G401.6 (cell line): ENCODE measurements at regions not wholly inside any gene's neighbourhood (a gene's known extent, or its start where the extent isn't known, plus 50 kb on each side); places are given as distances from the start of the nearest gene placed in this dataset.

Source experiments
- FAIRE-seq: peaks from 2 replicates; lab custom pipeline; 2012; peaks lifted over from hg19 to GRCh38; lab: Jason Lieb, UNC

DNA sequence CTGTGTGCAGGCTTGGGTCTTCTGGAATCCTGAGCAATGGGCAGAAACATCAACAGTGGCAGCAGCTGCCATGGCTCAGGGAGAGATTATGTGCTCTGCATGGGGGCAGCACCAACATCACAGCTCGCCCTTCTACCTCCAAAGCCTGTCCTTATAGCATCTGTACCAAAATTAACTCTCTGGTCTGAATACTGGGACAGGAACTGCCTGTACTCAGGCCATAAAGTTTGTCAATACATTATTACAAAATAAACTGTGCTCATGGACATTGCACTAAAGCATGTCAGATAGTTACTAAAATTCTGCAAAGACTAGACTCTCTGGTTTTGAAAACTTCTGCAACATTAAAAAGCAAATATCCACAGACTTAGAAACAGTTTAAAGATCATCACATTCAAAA lies 91.6 kb downstream of the ZC3H11B start:
- FAIRE-seq, result no peak

DNA sequence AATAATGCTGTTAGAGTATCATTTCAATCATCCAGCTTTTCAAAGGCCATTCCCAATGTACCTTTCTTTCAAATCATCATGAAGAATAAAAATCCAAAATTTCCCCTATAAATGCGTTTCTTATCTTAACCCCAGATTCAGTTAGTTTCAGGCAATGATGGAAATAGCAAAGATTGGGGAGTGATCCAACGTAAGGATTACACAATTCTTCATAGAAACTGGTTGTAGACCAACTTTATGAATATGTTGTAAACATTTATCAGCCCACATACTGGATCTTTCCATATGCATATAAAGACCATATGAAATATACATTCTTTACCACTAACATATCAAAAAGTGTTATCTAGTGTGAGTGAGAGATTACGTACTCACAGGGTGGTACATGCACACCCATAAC lies 92.7 kb downstream of the ZC3H11B start:
- FAIRE-seq, result no peak

DNA sequence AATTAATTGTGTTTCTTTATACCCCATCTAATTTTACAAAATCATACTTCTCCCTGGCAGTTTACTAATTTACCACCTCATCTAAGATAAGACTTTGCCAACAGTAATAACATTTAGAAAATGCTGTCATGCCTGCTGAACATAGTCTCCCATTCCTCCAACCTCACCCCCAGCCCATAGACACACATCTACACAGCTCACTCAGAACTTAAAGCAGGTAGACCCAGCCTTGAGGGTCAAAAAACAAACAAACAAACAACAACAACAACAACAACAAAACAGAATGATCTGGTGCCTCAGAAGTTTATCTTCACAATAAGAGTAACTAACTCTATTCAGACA lies 94.0 kb downstream of the ZC3H11B start:
- FAIRE-seq, result no peak

DNA sequence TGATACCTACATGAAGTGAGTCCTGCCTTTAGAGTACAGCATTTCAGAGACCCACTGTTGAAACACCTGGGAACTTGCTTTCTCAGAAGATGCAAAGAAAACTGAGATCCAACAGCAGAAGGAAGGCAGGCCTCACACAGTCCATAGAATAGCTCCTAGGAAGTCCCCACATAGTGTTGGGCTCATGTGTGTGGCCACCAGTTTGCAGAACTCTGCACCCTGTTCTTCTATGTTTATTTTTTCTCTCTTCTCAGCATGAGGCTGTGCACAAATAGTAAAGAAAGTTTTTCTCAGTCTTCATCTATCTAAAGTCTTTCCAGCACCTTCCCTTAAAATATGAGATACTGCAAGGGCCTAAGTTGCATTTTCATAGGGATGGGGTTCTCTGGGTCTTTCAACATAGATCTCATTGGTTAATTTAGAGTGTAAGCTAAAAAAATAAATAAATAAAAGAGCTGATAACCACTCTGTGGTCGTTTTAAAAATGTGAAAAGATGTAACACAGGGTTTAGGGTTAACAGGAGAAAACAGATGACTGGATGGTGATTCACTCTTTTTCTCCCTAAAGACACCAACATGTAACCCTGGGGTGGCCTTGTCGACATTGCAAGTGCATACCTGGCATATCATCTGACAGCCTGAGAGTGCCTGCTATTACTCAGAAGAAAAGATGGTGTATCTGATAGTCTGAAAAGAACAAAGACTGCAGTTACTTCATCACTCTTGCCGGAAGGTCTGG lies 94.6 kb downstream of the ZC3H11B start:
- FAIRE-seq, result no peak

DNA sequence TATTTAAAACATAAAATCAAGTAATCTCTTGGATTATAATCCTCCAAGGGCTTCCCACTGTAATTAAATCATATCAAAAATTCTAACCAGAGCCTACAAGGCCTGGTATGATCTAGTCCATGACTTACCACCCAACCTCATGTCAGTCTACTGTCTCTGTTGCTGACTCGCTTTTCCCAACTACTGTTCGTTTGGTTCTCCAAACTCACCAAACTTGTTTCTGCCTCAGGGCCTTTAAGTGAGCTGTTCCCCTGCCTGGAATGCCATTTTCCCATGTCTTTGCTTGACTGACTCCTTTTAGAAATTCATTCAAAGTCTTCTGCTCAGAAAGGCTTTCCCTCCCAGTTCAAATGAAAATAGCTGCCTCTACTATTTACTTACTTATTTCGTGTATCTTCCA lies 95.9 kb downstream of the ZC3H11B start:
- no peak for FAIRE-seq

DNA sequence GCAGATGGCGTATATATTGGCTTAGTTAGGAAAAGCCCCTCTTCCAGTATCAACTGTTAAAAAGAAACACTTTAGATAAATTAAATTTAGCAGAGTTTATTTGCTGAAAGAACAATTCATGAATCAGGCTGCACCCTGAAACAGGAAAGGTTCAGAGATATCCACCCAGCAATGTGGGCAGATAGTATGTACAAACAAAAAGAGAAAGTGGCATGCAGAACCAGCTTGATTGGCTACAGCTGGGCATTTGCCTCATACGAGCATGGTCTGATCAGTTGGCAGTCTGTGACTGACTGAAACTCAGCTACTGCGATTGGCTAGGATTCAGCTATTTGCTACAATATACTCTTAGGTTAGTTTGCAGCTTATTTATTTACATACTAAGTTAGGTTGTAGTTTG lies 98.2 kb downstream of the ZC3H11B start:
- FAIRE-seq, result no peak

DNA sequence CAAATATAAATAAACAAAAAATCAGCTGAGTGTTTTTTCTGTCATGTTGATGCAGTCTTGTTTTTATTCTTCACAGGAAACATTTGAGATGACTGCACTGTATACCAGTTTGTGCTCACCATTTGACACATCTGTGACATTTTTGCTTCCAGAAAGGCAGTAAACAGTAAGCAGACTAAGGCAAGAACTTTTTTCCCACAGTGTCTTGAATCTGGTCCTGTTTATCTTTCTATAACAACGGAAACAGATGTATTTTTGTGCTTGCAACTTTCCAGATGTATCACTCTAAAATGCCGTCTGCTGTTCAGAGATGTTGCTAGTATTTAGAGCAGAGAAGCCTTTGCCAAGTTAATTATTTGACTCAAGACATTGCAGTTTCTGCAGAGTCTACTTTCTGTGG lies 105.5 kb downstream of the ZC3H11B start:
- no peak for FAIRE-seq

DNA sequence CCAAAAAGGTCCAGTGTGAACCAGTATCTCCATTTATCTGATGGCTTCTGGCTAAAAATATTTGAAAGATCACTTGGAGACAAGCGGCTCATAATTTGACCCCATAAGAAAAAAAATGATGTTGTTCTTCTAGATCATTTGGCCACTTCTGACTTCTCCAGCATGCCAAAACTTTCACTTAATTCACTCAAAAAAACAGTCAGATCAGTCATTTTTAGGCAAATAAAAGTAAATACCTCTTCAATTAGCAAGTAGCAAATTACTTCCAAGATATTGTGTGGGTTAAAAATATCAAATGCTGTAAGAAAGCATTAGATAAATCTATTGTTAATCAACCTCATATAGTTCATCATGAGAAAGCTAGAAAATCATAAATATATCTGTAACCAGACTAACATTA lies 106.0 kb downstream of the ZC3H11B start:
- FAIRE-seq, result no peak

DNA sequence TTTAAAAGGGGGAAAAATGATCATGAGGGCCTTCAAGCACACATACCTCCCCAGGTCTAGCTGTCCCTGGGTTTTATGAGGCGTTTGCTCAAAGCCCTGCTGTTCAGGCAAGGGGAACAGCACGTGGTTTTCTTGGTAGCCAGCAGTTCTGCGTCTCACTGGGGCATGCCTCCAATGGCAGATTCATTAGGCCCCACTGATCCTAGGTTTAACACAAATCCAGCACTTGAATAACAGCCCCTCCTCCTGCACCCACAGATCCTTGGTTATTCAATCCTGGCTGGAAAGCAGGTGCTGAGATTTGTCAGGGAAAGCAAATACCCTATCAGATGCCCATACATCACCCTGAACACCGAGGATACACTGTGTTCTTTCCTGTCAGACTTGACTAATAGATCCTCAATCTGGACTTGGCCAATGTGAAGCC lies 106.4 kb downstream of the ZC3H11B start:
- no peak for FAIRE-seq

DNA sequence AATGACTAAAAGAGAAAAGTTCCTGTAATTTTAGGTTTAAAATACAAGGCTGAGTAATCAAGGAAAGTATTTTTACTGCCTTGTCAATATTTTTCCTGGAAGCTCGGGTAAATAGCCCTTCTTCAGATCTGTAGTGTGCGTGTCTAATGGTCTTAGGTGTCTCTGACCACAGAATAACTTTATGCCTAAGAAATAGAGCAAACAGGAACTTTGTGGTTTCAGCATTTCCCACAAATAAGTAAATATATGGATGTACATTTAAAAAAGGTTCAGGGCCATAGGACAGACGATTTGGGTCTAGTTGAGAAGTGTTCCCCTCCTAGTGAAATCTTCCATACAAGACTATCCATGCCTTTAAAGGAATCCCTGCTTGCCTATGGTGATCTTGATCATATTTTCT lies 107.0 kb downstream of the ZC3H11B start:
- FAIRE-seq, result no peak

DNA sequence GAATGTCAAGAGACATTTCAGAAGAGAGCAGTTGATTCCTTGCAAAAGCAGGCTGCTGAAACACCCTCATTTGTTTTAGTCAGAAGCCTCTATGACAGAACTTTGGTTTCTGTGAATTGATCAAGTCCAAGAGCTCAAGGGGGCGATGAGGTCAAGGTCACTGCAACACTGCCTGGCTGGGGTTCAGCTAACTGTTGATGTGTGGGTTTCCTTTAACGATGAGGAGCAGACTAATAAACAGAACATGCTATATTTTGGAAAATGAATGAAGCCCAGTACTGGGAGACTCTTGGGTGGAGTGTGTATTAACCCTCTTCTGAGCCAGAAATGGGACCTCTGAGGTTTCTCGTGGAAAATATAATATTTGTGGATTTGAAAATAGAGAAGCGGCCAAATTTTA lies 109.3 kb downstream of the ZC3H11B start:
- no peak for FAIRE-seq

DNA sequence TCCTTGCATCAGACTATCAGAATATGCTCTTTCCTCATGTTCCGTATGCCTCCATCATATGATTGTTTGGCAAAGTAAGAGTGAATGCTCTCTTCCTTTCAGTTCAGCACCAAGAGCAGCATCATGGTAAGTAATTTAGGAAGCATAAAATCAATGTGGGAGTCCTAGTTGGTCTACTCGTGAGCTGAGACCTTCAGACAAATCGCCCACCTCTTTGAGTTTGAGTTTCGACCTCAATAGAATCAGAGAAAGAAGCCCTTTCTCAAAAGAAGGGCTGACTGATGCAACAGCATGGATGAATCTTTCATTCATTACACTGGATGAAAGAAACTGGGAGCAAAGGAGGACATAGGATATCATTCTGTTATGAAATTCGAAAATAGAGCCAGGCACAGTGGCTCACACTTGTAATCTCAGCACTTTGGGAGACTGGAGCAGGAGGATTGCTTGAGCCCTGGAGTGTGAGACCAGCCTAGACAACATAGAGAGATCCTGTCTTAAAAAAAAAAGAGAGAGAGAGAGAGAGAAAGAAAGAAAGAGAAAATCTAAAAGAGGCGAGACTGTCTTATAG lies 112.5 kb downstream of the ZC3H11B start:
- FAIRE-seq, result no peak

DNA sequence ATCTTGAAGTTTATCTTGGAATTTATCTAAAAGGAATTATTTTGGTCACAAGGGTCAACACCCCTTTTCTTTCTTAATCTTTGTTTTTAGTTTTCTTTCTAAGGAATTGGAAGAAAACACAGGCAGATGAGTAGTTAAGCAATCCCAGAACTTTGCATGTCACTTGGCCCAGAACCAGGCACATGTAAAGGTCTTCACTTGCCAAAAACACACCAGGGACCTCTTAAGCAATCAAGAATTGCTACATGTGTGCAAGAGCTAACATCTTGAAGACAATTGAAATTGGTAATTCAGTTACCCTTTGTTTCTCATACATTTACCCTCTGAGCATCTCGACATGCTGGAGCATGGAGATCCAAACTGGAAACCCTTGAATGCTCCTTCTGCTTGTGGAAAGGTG lies 114.2 kb downstream of the ZC3H11B start:
- no peak for FAIRE-seq

DNA sequence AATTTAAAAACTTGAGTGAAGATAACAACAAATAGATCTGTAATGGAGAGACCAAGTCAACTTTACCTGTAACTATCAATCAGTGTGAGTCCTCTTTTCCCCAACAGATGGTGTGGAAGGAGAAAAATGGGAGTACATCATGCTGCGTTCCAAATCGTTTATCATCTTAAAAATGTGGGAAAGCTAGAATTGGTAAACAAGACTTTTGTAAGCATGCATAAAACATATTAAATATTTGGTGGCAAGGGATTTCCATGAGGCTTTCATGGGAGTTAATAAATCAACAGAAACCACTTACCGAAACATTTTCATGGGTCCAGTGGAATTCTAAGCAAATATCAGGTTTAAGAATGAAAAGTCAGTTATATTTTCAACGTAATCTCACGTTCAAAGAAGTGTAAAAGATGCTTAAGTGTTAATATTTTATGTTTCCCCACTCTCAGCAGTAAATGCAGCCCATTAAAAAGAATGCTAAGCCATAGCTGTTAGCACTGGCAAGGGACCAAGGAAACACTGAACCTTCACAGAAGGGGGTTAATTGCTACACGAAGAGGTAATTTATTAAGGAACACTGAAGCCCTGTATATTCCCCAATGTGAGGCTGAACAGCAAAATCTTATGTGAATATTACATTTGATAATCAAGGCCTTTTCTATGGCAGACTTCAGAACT lies 117.0 kb downstream of the ZC3H11B start:
- no peak for FAIRE-seq

DNA sequence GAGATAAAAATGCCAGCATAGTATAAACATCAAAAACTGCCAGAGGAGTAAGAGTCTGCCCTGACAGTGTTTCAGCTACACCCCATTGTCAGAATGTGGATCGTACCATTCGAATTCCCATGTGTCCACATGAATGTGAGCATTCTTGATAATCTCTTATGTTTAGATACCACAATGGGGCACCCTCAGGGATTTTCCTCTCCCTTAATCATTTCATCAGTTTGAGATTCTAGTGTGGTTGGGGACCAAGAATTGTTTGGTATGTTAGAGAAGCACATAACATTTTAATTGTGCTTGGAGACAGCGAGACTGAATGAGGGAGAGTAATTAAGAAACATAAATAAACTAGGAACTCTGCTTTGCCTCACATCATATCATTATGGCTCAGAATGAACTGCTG lies 120.2 kb downstream of the ZC3H11B start:
- no peak for FAIRE-seq

DNA sequence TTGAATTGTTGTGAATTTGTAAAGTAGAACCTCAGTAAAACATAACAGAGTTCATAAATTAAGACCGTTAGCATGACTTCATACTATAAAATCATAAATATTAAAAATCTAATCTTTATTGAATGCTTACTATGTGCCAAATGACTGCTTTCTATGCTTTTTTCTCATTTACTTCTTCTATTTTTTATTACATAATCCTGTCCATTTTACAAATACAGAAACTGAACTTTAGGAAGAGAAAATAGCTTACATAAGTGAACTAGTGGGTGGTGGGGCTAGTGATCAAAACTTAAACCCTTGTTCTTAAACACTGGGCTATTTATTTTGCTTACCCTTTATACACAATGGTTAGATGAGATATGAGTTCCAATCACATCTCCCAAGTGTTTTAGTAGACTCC lies 122.3 kb downstream of the ZC3H11B start:
- FAIRE-seq, result no peak

DNA sequence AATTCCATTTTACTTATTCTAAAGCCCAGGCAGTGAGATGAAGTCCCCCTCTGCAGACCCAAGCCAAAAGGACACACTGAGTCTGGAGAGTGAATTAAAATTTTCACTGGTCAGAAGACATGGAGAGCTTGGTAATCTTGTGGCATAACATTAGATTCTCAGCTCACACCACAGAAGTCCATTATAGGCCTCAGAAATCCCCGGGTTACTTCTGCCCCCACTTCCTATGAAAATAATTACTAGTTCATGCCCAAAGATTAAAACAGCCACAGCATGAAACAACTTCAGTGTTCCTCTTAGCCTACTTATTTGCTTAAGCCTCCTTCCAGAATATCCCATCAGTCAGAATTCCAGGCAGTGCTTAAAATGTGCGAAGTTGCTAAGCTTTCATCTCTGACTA lies 123.3 kb downstream of the ZC3H11B start:
- FAIRE-seq, result no peak

DNA sequence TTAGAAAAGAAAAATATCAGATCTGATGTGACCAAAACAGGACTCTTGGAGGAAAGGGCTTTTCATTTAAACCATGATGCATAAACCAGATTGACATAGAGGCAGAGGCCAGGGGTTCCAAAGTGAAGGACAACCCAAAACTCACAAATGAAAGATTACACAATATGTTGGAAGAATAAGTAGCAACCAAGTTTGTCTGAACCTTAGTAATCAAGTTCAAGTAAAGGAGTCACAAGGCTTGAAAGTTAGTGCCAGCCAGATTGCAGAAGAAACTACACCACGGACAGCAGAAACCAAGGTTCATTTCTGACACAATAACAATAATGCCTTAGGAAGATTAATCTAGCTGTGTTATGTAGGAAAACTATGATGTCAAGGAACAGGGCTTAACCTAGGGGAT lies 124.6 kb downstream of the ZC3H11B start:
- FAIRE-seq, result no peak

DNA sequence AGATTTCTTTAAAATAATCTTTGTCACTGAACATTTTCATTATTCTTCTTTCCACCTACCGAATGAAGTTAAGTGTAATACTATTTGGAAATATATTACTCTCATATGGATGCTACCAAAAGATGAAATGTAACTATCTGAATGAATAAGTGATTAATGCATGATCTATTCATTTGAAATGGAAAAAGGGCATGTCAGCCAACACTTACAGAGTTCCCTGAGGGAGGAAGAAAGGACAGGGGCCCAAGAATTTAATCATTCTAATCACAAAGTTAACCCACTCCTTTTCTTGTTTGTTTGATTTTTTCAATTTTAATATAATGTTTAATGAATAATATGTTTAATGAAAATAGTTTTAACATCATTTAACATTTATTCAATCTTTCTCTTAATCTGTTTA lies 129.4 kb downstream of the ZC3H11B start:
- FAIRE-seq, result no peak

DNA sequence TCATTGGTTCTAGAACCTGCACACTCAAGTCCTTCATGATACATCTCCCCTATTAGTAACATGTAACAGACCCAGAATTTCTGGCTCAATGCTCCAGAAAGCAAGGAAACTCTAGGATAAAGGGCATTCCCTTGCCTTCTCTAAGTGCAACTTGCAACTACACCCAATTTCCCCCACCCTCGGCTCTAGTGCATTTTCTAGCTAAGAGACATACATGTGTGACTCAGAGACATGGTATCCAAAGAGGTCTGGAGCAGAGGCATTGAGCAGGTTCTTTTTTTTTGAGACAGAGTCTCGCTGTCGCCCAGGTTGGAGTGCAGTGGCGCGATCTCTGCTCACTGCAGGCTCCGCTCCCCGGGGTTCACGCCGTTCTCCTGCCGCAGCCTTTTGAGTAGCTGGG lies 132.9 kb downstream of the ZC3H11B start:
- FAIRE-seq, result no peak

DNA sequence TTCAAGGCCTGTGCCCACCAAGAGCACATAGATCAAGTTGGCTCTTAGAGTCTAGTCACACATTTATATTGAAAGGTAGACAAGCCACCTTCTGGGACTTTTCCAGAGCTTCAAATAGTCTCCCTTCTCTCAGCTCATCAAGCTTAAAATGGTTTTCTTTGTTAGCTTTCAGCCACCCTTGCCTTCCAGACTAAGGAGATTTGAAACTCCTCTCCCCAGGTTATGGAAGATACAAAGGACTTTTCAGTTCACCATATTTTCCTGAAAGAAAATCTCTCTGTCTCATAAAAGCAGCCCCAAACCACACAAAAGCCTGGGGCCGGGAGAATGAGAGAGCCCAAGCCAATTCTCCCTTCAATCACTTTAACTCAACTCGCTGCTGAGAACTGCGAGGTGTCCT lies 134.1 kb downstream of the ZC3H11B start:
- no peak for FAIRE-seq

DNA sequence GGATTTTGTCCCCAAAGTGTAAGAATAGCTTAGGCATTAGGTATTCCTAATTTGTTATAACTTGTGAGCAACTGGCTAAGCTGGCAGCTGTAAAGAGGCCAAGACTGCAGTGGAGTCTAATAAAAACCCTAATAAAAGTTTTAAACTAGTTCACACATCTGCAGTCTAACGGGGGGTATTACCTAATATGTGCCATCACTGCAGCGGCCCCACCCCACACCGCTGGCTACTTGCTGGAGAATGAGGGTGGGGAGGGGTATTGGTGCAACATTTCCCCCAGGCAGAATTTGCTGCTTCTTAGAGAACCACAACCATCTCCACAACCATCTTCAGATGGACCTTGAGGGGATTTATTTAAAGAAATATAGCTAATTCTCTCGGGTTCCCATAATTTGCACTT lies 135.0 kb downstream of the ZC3H11B start:
- no peak for FAIRE-seq

DNA sequence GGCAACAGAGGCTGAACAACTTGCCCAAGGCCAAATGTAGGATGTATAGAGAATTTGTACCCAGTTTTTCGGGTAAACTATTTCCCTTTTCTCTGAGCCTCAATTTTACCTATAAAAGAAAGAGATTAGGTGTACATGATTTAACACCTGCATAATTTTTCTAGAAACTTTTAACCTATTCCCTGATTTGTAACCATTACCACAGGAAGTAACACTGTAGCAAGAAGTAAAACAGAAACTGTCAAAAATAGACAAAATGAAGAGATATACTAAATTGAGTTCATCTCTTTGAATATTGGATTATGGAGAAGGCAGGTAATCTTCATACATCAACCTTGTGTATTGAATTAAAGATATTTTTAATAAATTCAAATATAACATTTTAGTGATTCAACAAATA lies 136.2 kb downstream of the ZC3H11B start:
- FAIRE-seq, result no peak

DNA sequence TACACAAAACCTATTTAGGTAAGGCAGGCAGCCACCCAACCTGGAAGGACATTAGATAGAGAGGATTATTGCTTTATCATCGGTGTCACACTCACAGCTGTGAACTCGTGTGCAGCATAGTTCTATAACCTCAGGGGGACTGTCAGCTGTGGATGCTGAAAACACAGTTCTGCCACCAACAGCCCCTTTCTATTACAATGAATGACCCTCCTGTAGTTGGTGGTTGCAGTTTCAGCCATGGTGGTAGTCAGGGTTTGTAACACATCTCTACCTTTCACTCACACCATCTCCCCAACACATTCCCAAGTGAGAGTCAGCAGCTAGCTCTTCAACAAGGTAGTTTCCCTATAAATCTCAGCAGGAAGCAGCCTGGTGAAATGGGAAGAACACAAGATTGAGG lies 136.8 kb downstream of the ZC3H11B start:
- FAIRE-seq, result no peak
